ENCODE measurements at regions not wholly inside any gene's neighbourhood (a gene's known extent, or its start where the extent isn't known, plus 50 kb on each side); places are given as distances from the start of the nearest gene placed in this dataset.
"Not testable (repeated sequence)": the region's sequence is repeated elsewhere in the genome, so short reads cannot be mapped to it uniquely, and the experiment has no call there.

DNA sequence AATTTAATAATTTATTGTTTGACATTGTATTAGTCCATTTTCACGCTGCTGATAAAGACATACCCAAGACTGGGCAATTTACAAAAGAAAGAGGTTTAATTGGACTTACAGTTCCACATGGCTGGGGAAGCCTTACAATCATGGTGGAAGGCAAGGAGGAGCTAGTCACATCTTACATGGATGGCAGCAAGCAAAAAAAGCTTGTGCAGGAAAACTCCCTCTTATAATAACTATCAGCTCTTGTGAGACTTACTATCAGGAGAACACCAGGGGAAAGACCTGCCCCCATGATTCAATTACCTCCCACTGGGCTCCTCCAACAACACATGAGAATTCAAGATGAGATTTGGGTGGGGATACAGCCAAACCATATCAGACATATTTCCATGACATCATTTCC, 275.1 kb upstream of the KLF3 start:
- not testable (repeated sequence) for TF ChIP-seq ELF1 (tag; IDR thresholded peaks at IDR 0.05); POLR2AphosphoS5 (IDR thresholded peaks at IDR 0.05; ENCODE audit: control insufficient read depth, insufficient read depth, low read depth, low read length); TCF7L2 (IDR thresholded peaks at IDR 0.05; ENCODE audit: low read depth, low read length); ILK (tag; IDR thresholded peaks at IDR 0.05; ENCODE audit: borderline replicate concordance, low read depth); CREB1 (IDR thresholded peaks at IDR 0.05); CREB1 (CRISPR knock-in tag; IDR thresholded peaks at IDR 0.05); EHMT2 (IDR thresholded peaks at IDR 0.05); ETS2 (tag; IDR thresholded peaks at IDR 0.05; ENCODE audit: borderline replicate concordance, poor library complexity, severe bottlenecking); JUN (IDR thresholded peaks at IDR 0.05; ENCODE audit: borderline replicate concordance, low read depth, low read length); JUN (CRISPR knock-in tag; IDR thresholded peaks at IDR 0.05; ENCODE audit: borderline replicate concordance); NFATC3 (IDR thresholded peaks at IDR 0.05); ZNF644 (tag; IDR thresholded peaks at IDR 0.05; ENCODE audit: low read depth)
- TF ChIP-seq, protein P1, sequence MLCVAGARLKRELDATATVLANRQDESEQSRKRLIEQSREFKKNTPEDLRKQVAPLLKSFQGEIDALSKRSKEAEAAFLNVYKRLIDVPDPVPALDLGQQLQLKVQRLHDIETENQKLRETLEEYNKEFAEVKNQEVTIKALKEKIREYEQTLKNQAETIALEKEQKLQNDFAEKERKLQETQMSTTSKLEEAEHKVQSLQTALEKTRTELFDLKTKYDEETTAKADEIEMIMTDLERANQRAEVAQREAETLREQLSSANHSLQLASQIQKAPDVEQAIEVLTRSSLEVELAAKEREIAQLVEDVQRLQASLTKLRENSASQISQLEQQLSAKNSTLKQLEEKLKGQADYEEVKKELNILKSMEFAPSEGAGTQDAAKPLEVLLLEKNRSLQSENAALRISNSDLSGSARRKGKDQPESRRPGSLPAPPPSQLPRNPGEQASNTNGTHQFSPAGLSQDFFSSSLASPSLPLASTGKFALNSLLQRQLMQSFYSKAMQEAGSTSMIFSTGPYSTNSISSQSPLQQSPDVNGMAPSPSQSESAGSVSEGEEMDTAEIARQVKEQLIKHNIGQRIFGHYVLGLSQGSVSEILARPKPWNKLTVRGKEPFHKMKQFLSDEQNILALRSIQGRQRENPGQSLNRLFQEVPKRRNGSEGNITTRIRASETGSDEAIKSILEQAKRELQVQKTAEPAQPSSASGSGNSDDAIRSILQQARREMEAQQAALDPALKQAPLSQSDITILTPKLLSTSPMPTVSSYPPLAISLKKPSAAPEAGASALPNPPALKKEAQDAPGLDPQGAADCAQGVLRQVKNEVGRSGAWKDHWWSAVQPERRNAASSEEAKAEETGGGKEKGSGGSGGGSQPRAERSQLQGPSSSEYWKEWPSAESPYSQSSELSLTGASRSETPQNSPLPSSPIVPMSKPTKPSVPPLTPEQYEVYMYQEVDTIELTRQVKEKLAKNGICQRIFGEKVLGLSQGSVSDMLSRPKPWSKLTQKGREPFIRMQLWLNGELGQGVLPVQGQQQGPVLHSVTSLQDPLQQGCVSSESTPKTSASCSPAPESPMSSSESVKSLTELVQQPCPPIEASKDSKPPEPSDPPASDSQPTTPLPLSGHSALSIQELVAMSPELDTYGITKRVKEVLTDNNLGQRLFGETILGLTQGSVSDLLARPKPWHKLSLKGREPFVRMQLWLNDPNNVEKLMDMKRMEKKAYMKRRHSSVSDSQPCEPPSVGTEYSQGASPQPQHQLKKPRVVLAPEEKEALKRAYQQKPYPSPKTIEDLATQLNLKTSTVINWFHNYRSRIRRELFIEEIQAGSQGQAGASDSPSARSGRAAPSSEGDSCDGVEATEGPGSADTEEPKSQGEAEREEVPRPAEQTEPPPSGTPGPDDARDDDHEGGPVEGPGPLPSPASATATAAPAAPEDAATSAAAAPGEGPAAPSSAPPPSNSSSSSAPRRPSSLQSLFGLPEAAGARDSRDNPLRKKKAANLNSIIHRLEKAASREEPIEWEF (CRISPR knock-in tag; IDR thresholded peaks at IDR 0.05) = not testable (repeated sequence)
- TF ChIP-seq, protein P2, sequence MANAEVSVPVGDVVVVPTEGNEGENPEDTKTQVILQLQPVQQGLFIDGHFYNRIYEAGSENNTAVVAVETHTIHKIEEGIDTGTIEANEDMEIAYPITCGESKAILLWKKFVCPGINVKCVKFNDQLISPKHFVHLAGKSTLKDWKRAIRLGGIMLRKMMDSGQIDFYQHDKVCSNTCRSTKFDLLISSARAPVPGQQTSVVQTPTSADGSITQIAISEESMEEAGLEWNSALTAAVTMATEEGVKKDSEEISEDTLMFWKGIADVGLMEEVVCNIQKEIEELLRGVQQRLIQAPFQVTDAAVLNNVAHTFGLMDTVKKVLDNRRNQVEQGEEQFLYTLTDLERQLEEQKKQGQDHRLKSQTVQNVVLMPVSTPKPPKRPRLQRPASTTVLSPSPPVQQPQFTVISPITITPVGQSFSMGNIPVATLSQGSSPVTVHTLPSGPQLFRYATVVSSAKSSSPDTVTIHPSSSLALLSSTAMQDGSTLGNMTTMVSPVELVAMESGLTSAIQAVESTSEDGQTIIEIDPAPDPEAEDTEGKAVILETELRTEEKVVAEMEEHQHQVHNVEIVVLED (CRISPR knock-in tag; IDR thresholded peaks at IDR 0.05) = not testable (repeated sequence)

Data from K562 (cell line).